ENCODE measurements at regions not wholly inside any gene's neighbourhood (a gene's known extent, or its start where the extent isn't known, plus 50 kb on each side); places are given as distances from the start of the nearest gene placed in this dataset.
"Not testable (repeated sequence)": the region's sequence is repeated elsewhere in the genome, so short reads cannot be mapped to it uniquely, and the experiment has no call there.

DNA sequence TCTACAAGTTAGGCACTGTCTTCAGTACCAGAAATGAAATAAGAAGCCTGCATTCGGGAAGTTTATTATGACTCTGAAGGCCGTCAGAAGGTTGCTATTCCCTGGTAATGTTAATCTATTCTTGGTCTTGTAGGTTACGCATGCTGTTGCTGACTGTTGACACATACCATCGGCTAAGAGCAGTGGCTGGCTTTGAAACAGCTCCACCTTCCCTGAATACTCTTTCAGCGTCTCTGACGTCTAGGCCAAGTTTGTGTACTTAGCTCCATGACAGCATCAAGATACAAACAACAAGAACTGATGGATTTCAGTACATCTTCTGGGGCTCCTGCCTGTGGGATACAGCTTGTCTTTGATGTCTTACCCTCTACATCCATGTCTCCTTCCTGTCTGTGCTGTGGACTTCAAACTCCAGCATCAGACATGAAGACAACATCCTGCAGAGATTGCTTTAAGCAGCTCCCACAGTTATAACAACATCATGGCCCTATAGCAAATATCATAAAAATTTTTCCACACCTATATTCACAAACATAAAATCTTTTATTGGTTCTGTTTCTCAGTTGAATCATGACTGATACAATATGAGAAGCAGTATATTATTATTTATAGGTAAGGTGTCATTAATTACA is 906.0 kb downstream of the SPATA31A7 start:
- TF ChIP-seq CTCF, POLR2A (IDR thresholded peaks at IDR 0.05): not testable (repeated sequence)
